ENCODE measurements at regions not wholly inside any gene's neighbourhood (a gene's known extent, or its start where the extent isn't known, plus 50 kb on each side); places are given as distances from the start of the nearest gene placed in this dataset.

DNA sequence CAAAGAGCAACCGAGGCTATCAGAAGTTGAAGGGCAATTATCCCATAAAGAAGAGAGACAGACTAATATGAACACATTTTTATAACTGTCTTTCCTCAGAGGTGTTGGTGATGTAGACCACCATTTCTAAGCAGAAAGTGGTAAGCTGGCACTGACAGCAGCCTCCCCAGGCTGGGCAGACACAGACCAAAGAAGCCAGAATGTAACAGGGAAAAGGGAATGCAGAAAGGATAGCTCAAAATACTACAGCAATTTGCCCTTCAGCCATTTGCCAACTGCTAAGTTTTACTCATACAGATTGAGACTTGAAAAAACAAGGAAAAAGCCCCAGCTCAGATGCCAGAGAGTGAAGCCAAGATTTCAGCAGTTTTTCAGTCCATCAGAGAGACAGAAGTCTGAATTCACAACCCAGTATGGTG, 73.5 kb upstream of the ABI3BP start:
- intact Hi-C loops (cut with DNase I), result no loop called here
- Histone ChIP-seq H3K27me3 (no peaks in the 10 kb centered on the region), H3K4me3 (no peak overlapping the region), H3K9me3 (no peaks in the 10 kb centered on the region), H3K4me1 (peaks cover 0 to 1% (median 0%) of the 10 kb centered on the region in 3 donors), H3K36me3 (no peaks in the 10 kb centered on the region), H3K27ac (no peak overlapping the region)
- DNase-seq (no peak), FAIRE-seq (no peak), ATAC-seq (no peak)
- WGBS, 2 donors, result 48 to 50% methylated on average over 1 of the region's 1 CpG
- TF ChIP-seq, protein P1, sequence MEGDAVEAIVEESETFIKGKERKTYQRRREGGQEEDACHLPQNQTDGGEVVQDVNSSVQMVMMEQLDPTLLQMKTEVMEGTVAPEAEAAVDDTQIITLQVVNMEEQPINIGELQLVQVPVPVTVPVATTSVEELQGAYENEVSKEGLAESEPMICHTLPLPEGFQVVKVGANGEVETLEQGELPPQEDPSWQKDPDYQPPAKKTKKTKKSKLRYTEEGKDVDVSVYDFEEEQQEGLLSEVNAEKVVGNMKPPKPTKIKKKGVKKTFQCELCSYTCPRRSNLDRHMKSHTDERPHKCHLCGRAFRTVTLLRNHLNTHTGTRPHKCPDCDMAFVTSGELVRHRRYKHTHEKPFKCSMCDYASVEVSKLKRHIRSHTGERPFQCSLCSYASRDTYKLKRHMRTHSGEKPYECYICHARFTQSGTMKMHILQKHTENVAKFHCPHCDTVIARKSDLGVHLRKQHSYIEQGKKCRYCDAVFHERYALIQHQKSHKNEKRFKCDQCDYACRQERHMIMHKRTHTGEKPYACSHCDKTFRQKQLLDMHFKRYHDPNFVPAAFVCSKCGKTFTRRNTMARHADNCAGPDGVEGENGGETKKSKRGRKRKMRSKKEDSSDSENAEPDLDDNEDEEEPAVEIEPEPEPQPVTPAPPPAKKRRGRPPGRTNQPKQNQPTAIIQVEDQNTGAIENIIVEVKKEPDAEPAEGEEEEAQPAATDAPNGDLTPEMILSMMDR (IDR thresholded peaks at IDR 0.05), result no peak

DNA sequence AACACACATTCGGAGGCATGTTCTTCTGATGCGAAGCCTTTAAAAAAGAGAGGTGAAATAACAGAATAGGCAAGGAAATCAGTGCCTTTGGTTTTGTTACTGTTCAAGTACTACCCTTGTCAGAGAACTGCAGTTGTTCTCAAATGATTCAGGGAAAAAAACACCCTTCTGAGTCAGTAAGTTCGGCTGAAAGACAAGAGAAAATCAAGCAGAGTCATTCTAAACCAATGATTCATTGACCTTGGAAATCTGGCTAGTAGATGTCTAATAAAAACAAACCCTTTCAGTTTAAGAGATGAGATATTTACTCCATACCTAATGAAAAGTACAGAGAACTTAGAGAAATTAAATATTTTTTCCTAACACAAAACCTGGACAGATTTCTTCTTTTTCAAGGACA, 72.7 kb upstream of the ABI3BP start:
- H3K27me3 ChIP-seq, result no peaks in the 10 kb centered on the region
- peak; percentile 66 for FAIRE-seq
- H3K9me3 ChIP-seq, result no peaks in the 10 kb centered on the region
- H3K36me3 ChIP-seq, result no peaks in the 10 kb centered on the region
- no peaks in the 10 kb centered on the region for H3K4me1 ChIP-seq
- H3K27ac ChIP-seq, result no peak overlapping the region
- intact Hi-C loops (cut with DNase I), result no loop called here
- TF ChIP-seq, protein P1 (IDR thresholded peaks at IDR 0.05), result no peak
- no peak for DNase-seq
- no peak overlapping the region for H3K4me3 ChIP-seq
- ATAC-seq, result peak in 2 of 4 donors; percentile 36 to 49
- WGBS, 2 donors, result 68 to 74% methylated on average over 3 of the region's 3 CpGs

DNA sequence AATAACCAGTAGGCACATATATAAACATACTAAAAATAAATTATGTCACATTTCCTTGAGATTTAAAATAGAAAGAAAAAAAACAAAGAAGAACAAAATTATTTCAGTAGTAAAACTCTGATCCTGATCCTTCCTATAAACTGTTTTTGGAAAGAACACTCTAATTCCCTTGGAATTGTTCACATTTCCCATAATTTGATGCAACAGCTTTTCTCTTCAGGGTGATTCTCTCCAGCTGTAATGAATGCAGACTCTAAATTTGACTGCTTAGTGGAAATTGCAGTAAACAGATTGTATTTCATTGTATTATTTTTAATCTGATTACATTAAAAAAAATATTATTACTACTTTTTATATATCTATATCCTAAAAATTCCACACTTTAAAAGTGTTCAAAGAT, 70.2 kb upstream of the ABI3BP start:
- TF ChIP-seq, protein P1 (IDR thresholded peaks at IDR 0.05), result no peak
- no peaks in the 10 kb centered on the region for H3K4me1 ChIP-seq
- no peaks in the 10 kb centered on the region for H3K9me3 ChIP-seq
- DNase-seq (no peak), ATAC-seq (no peak), FAIRE-seq (no peak)
- H3K4me3 ChIP-seq, result no peak overlapping the region
- intact Hi-C loops (cut with DNase I), result no loop called here
- no peaks in the 10 kb centered on the region for H3K36me3 ChIP-seq
- H3K27ac ChIP-seq, result no peak overlapping the region
- H3K27me3 ChIP-seq, result no peaks in the 10 kb centered on the region

DNA sequence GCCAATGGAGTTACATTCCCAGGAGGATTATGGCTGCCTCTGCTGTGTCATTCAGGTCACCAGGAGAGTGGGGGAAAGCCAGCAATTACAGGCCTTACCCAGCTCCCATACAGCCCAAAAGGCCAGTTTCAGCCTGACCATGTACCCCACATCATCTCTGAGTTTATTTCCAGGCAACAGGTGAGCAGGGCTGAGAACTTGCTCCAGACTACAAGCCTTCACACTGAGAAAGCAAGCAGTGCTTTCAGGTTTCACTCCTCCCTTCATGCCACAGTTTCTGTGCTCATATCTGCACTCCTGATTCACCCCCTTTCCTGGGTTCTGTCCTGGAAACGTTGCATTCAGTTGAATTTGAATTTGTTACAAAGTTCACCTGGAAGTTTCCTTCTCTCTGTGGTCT, 68.1 kb upstream of the ABI3BP start:
- Histone ChIP-seq H3K27me3 (no peaks in the 10 kb centered on the region), H3K9me3 (peaks cover 0 to 4% (median 0%) of the 10 kb centered on the region in 4 donors), H3K4me3 (no peak overlapping the region), H3K27ac (no peak overlapping the region), H3K4me1 (no peaks in the 10 kb centered on the region), H3K36me3 (no peaks in the 10 kb centered on the region)
- intact Hi-C loops (cut with DNase I), result no loop called here
- no peak for ATAC-seq
- TF ChIP-seq, protein P1 (IDR thresholded peaks at IDR 0.05), result no peak
- FAIRE-seq, result no peak
- no peak for DNase-seq
- whole genome bisulfite sequencing, 2 donors, result 23 to 47% methylated on average over 1 of the region's 1 CpG

DNA sequence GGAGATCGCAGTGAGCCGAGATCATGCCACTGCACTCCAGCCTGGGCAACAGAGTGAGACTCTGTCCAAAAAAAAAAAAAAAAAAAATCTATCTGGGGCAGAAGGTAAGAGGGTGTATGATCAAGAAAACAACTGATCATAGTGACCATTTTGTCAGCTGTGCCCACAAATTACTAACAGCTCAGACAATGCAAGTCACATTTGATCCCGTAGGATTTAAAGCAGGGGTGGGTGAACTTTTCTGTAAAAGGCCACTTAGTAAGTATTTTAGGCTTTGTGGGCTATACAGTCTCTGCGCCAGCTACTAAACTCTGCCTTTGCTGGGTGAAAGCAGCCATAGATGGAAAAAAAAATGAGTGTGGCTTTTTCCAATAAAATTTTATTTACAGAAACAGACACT, 57.6 kb upstream of the ABI3BP start:
- TF ChIP-seq, protein P1 (IDR thresholded peaks at IDR 0.05), result no peak
- FAIRE-seq (no peak), ATAC-seq (no peak), DNase-seq (no peak)
- H3K4me3 ChIP-seq, result no peak overlapping the region
- 92 to 96% methylated on average over 4 of the region's 4 CpGs for WGBS, 2 donors
- no peaks in the 10 kb centered on the region for H3K36me3 ChIP-seq
- intact Hi-C loops (cut with DNase I), result no loop called here
- H3K27me3 ChIP-seq, result no peaks in the 10 kb centered on the region
- H3K9me3 ChIP-seq, result no peaks in the 10 kb centered on the region
- H3K4me1 ChIP-seq, result no peaks in the 10 kb centered on the region
- H3K27ac ChIP-seq, result no peak overlapping the region
